Mammary epithelial cell (primary cell): ENCODE measurements at regions not wholly inside any gene's neighbourhood (a gene's known extent, or its start where the extent isn't known, plus 50 kb on each side); places are given as distances from the start of the nearest gene placed in this dataset.

ENCODE experiments used
- EZH2 ChIP-seq: IDR thresholded peaks from 2 replicates; pipeline ENCODE4 v1.6.1; 2012; ENCODE audit warnings: low read length, inconsistent platforms, borderline replicate concordance
- TF ChIP-seq, protein P1 (sequence below), 2 donors: IDR thresholded peaks in 1 of 2; conservative IDR thresholded peaks in 1 of 2; 2 replicates each; pipeline ENCODE4 v1.5.1; 2011 to 2012; ENCODE audit warnings: inconsistent platforms in 2 of 2, low read length in 2 of 2, mild to moderate bottlenecking in 2 of 2, control low read depth in 1 of 2, low read depth in 1 of 2; ENCODE audit not compliant: insufficient read depth in 1 of 2; ENCODE audit errors: extremely low read depth in 1 of 2

DNA sequence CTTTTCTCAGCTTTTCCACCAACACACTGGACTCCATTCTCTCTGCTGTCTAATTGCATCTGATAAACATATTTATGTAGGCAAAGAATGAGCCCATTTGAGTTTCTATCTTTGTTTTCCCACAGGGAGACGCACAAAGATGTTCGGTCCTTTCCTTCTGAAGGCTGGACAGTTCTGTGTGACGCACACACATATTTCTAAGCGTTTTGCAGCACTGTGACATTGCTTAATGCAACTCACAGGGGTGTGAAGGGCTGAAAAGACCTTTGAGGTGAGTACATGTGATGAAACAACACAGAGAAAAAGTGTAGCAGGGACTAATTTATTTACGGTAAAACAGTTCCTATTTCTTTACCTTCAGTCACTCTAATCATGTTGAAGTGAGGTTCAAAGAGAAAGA is 323.1 kb upstream of the RUNX1 start:
- TF ChIP-seq, protein P1, sequence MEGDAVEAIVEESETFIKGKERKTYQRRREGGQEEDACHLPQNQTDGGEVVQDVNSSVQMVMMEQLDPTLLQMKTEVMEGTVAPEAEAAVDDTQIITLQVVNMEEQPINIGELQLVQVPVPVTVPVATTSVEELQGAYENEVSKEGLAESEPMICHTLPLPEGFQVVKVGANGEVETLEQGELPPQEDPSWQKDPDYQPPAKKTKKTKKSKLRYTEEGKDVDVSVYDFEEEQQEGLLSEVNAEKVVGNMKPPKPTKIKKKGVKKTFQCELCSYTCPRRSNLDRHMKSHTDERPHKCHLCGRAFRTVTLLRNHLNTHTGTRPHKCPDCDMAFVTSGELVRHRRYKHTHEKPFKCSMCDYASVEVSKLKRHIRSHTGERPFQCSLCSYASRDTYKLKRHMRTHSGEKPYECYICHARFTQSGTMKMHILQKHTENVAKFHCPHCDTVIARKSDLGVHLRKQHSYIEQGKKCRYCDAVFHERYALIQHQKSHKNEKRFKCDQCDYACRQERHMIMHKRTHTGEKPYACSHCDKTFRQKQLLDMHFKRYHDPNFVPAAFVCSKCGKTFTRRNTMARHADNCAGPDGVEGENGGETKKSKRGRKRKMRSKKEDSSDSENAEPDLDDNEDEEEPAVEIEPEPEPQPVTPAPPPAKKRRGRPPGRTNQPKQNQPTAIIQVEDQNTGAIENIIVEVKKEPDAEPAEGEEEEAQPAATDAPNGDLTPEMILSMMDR (conservative IDR thresholded peaks at IDR 0.05 in 1 of 2, IDR thresholded peaks at IDR 0.05 in 1 of 2; ENCODE audit: extremely low read depth in 1 of 2, insufficient read depth in 1 of 2, low read depth in 1 of 2, low read length in 2 of 2): no peak
- no peak for TF ChIP-seq EZH2
